Loucy (cell line): ENCODE measurements at regions not wholly inside any gene's neighbourhood (a gene's known extent, or its start where the extent isn't known, plus 50 kb on each side); places are given as distances from the start of the nearest gene placed in this dataset.

ENCODE experiments used
- H2AFZ ChIP-seq: fragments of 200-600 bp; sonication (generic); 2 replicates; pipeline ENCODE4 v1.6.0; 2016; ENCODE audit warnings: antibody characterized with exemption, mild to moderate bottlenecking, low read length, moderate library complexity
- H3F3A ChIP-seq: fragments of 200-600 bp; 2 replicates; pipeline ENCODE4 v1.6.0; 2016; ENCODE audit warnings: antibody characterized with exemption, low read depth, mild to moderate bottlenecking
- H3K27me3 ChIP-seq: fragments of 200-600 bp; sonication (generic); 2 replicates; pipeline ENCODE4 v1.6.1; 2014; ENCODE audit warnings: low read length, mild to moderate bottlenecking; ENCODE audit not compliant: insufficient read depth, poor library complexity, severe bottlenecking
- H3K36me3 ChIP-seq: fragments of 200-600 bp; sonication (generic); 2 replicates; pipeline ENCODE4 v1.6.1; 2016; ENCODE audit warnings: low read length; ENCODE audit not compliant: insufficient read depth
- H3K4me1 ChIP-seq: fragments of 200-600 bp; sonication (generic); 2 replicates; pipeline ENCODE4 v1.5.1; 2014; ENCODE audit warnings: low read length, mild to moderate bottlenecking; ENCODE audit not compliant: insufficient read depth, poor library complexity, severe bottlenecking
- H3K4me2 ChIP-seq: fragments of 200-600 bp; sonication (generic); 2 replicates; pipeline ENCODE4 v1.6.0; 2014; ENCODE audit warnings: antibody characterized with exemption, low read length, low read depth, mild to moderate bottlenecking; ENCODE audit not compliant: poor library complexity, severe bottlenecking
- H3K4me3 ChIP-seq: fragments of 200-600 bp; sonication (generic); 2 replicates; pipeline ENCODE4 v1.5.1; 2014; ENCODE audit warnings: low read length, mild to moderate bottlenecking, mixed read lengths; ENCODE audit not compliant: poor library complexity, severe bottlenecking
- H3K79me2 ChIP-seq: fragments of 200-600 bp; sonication (generic); 2 replicates; pipeline ENCODE4 v1.6.1; 2014; ENCODE audit warnings: low read length; ENCODE audit not compliant: insufficient read depth
- H3K9ac ChIP-seq: fragments of 200-600 bp; sonication (generic); 2 replicates; pipeline ENCODE4 v1.6.0; 2014; ENCODE audit warnings: mild to moderate bottlenecking, low read depth, low read length, moderate library complexity; ENCODE audit not compliant: poor library complexity, severe bottlenecking
- H3K9me2 ChIP-seq: fragments of 200-600 bp; sonication (generic); replicated peaks from 2 replicates; pipeline ENCODE4 v1.6.1; 2016; ENCODE audit warnings: low read depth, low read length, mixed read lengths
- H3K9me3 ChIP-seq: fragments of 200-600 bp; sonication (generic); 2 replicates; pipeline ENCODE4 v1.6.1; 2014; ENCODE audit warnings: mild to moderate bottlenecking, antibody characterized with exemption, low read length, low read depth; ENCODE audit not compliant: insufficient read depth
- H4K20me1 ChIP-seq: fragments of 200-600 bp; sonication (generic); 2 replicates; pipeline ENCODE4 v1.6.0; 2014; ENCODE audit warnings: antibody characterized with exemption, low read length, mild to moderate bottlenecking; ENCODE audit not compliant: insufficient read depth, poor library complexity, severe bottlenecking
- CTCF ChIP-seq: fragments of 200-600 bp; sonication (generic); conservative IDR thresholded peaks from 2 replicates; pipeline ENCODE4 v1.5.1; 2014; ENCODE audit warnings: mild to moderate bottlenecking, antibody characterized with exemption, low read length
- EZH2phosphoT487 ChIP-seq: fragments of 200-600 bp; IDR thresholded peaks from 2 replicates; pipeline ENCODE4 v1.6.1; 2018; ENCODE audit warnings: antibody characterized with exemption, mild to moderate bottlenecking, moderate library complexity, borderline replicate concordance

DNA sequence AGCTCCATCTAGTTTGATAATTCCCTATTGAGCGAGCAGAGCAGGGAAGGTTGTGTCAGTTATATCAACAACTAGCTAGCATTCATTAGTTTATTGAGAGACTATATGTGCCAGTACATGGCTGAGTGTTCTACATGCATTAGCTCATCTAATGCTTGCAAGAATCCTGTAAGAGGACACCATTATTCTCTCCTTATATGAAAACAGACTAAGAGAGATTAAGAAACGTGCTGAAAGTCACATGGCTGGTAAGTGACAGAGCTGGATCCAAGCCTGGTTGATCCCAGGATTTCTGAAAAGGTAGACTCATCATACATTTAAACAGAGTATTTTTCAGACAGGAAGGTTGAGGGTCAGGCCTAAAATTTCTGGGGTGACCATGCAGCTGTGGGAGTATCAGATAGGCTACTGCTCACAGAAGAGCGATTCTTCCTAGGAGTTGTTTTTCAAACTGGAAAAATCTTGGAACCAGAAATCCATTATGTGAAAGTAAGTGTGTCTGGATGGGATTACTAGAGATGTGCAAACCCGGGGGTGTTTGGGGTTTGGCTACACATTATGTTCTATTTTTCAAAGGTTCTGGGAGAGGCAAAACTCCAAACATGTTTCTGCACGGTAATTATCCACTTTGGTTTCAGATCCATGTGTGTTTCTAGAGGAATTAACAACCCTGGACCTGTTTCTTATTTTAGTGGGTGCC, 213.3 kb downstream of the FAM76B start:
- H3F3A ChIP-seq: no peaks in the 10 kb centered on the region
- no peak overlapping the region for H3K4me2 ChIP-seq
- no peak overlapping the region for H3K4me3 ChIP-seq
- H3K9ac ChIP-seq: no peak overlapping the region
- H3K4me1 ChIP-seq: no peaks in the 10 kb centered on the region
- H3K27me3 ChIP-seq: no peaks in the 10 kb centered on the region
- no peaks in the 10 kb centered on the region for H3K9me3 ChIP-seq
- H4K20me1 ChIP-seq: no peaks in the 10 kb centered on the region
- H3K79me2 ChIP-seq: no peaks in the 10 kb centered on the region
- H3K9me2 ChIP-seq: no peaks in the 10 kb centered on the region
- TF ChIP-seq EZH2phosphoT487 (no peak), CTCF (no peak)
- H2AFZ ChIP-seq: no peak overlapping the region
- no peaks in the 10 kb centered on the region for H3K36me3 ChIP-seq

- H3K4me2 ChIP-seq: no peak overlapping the region
- no peaks in the 10 kb centered on the region for H3F3A ChIP-seq
- no peaks in the 10 kb centered on the region for H3K79me2 ChIP-seq
- H3K9me3 ChIP-seq: no peaks in the 10 kb centered on the region
- no peaks in the 10 kb centered on the region for H3K36me3 ChIP-seq
- no peaks in the 10 kb centered on the region for H3K4me1 ChIP-seq
- no peak overlapping the region for H2AFZ ChIP-seq
- no peaks in the 10 kb centered on the region for H3K27me3 ChIP-seq
- TF ChIP-seq CTCF (no peak), EZH2phosphoT487 (no peak)
- H3K4me3 ChIP-seq: no peak overlapping the region
- H3K9me2 ChIP-seq: no peaks in the 10 kb centered on the region
- no peak overlapping the region for H3K9ac ChIP-seq
- H4K20me1 ChIP-seq: no peaks in the 10 kb centered on the region
Observed at GRCh38 chr11:95575517-95575916, 214.1 kb downstream of the FAM76B start.

GRCh38 chr11:95571718-95572260, 217.8 kb downstream of the FAM76B start:
- no peaks in the 10 kb centered on the region for H3K9me2 ChIP-seq
- no peaks in the 10 kb centered on the region for H4K20me1 ChIP-seq
- no peaks in the 10 kb centered on the region for H3K79me2 ChIP-seq
- H3K4me2 ChIP-seq: no peak overlapping the region
- no peak for TF ChIP-seq CTCF
- no peak for TF ChIP-seq EZH2phosphoT487
- no peak overlapping the region for H3K4me3 ChIP-seq
- no peak overlapping the region for H3K9ac ChIP-seq
- no peak overlapping the region for H2AFZ ChIP-seq
- H3K4me1 ChIP-seq: peaks cover 3% of the 10 kb centered on the region
- H3K36me3 ChIP-seq: no peaks in the 10 kb centered on the region
- H3F3A ChIP-seq: no peaks in the 10 kb centered on the region
- no peaks in the 10 kb centered on the region; the same call in 1 of the 2 replicates for H3K9me3 ChIP-seq
- no peaks in the 10 kb centered on the region for H3K27me3 ChIP-seq
